Heart left ventricle (tissue), 16 donors: ENCODE measurements at regions not wholly inside any gene's neighbourhood (a gene's known extent, or its start where the extent isn't known, plus 50 kb on each side); places are given as distances from the start of the nearest gene placed in this dataset.

Source experiments
- ATAC-seq, 4 donors: fragments of 200-7000 bp; cut with Tn5 transposase; one replicate each; pipeline ENCODE4 v1.9.1; 2020 to 2022; ENCODE audit warnings: moderate library complexity in 4 of 4, mild to moderate bottlenecking in 3 of 4, moderate number of reproducible peaks in 1 of 4
- DNase-seq, 5 donors: peaks; one replicate each; pipeline ENCODE4 v3.0.0-alpha.2; 2020
- H3K27ac ChIP-seq, 12 donors: fragments of 200-600 bp; sonication (generic) in 4 of 12; one replicate each; pipeline versions ENCODE4 v1.5.0 to v1.8.0; 2016 to 2022; ENCODE audit warnings: mild to moderate bottlenecking in 2 of 12
- H3K27me3 ChIP-seq, 9 donors: fragments of 200-600 bp; sonication (generic) in 2 of 9; one replicate each; pipeline versions ENCODE4 v1.5.1 to v1.8.0; 2016 to 2022; ENCODE audit warnings: mild to moderate bottlenecking in 3 of 9
- H3K36me3 ChIP-seq, 9 donors: fragments of 200-600 bp; sonication (generic) in 2 of 9; one replicate each; pipeline versions ENCODE4 v1.5.0 to v1.8.0; 2018 to 2022; ENCODE audit warnings: mild to moderate bottlenecking in 2 of 9
- H3K4me1 ChIP-seq, 12 donors: fragments of 200-600 bp; sonication (generic) in 4 of 12; one replicate each; pipeline versions ENCODE4 v1.5.0 to v1.8.0; 2016 to 2022; ENCODE audit warnings: mild to moderate bottlenecking in 3 of 12
- H3K4me3 ChIP-seq, 12 donors: fragments of 200-600 bp; sonication (generic) in 4 of 12; one replicate each; pipeline versions ENCODE4 v1.5.0 to v1.8.0; 2017 to 2022; ENCODE audit warnings: mild to moderate bottlenecking in 9 of 12, moderate library complexity in 4 of 12
- H3K9me3 ChIP-seq, 12 donors: fragments of 200-600 bp; sonication (generic) in 4 of 12; one replicate each; pipeline versions ENCODE4 v1.5.0 to v1.8.0; 2016 to 2022; ENCODE audit warnings: mild to moderate bottlenecking in 1 of 12
- CTCF ChIP-seq, 12 donors: fragments of 200-600 bp; sonication (generic) in 4 of 12; IDR thresholded peaks; one replicate each; pipeline versions ENCODE4 v1.5.0 to v1.8.0; 2018 to 2022; ENCODE audit warnings: antibody characterized with exemption in 12 of 12, mild to moderate bottlenecking in 5 of 12
- POLR2A ChIP-seq, 2 donors: fragments of 450-650 bp; IDR thresholded peaks; one replicate each; pipeline ENCODE4 v1.6.1; 2017; ENCODE audit warnings: antibody characterized with exemption in 2 of 2, mild to moderate bottlenecking in 2 of 2, moderate library complexity in 2 of 2
- WGBS, 4 donors: extraction: QIAGEN DNeasy Blood & Tissue Kit in 2 of 4; methylation state at CpG; one replicate each; pipeline versions ENCODE4 v1.1.5 to v1.1.7; 2013 to 2018; 5-methylcytosine and 5-hydroxymethylcytosine counted together
- intact Hi-C, 10 donors: fragments of 100-400 bp; cut with DNase I; formaldehyde crosslinking; loops; one replicate each; pipeline versions ENCODE4 v1.11.1 to v1.14.2; 2022
- donor health status: ischemic (EF 13 %, LVEDD 7.1; RV severe dilation, severe dysfunction).
- donor health status: healthy with polysubstance abuse.
- donor health status: DM: no; HTN: yes; CAD: no.
- donor health status: DM: no; HTN: no; CAD: no.
- donor health status: ischemic (EF 25% LVEDD 6.9; RV normal size, moderate dysfunction).
- donor health status: ischemic (EF 25% LVEDD 5.7; RV mildly dilated, moderate dysfunction).
- donor health status: healthy.
- donor health status: DM: yes; HTN: yes; CAD: no.
- donor health status: ischemic (EF 35%, LVEDD 5.7; RV mildly dilated, moderate dysfunction).
- donor health status: nonischemic (EF 11% LVEDD 7.7; RV severe dilation, severe dysfunction).
- donor health status: DM: yes; HTN: yes; CAD: no.
- donor health status: PGD.
- donor health status: ischemic (EF 29% LVEDD 5.4; RV normal size, mild dysfunction).
- donor health status: nonischemic (EF 23%, LVEDD 6.1; RV moderate dilation, normal function).

GRCh38 chr9:26754509-26755164 lies 138.0 kb downstream of the CAAP1 start:
- Histone ChIP-seq H3K36me3 (no peaks in the 10 kb centered on the region), H3K4me1 (no peaks in the 10 kb centered on the region), H3K27me3 (no peaks in the 10 kb centered on the region), H3K4me3 (no peak overlapping the region), H3K27ac (no peak overlapping the region), H3K9me3 (no peaks in the 10 kb centered on the region)
- WGBS, 4 donors, result 76 to 83% (median 79%) methylated on average over 10 of the region's 10 CpGs
- intact Hi-C loops, result no loop called here
- DNase-seq, result no peak
- ATAC-seq, result no peak
- TF ChIP-seq CTCF (IDR thresholded peaks at IDR 0.05) (no peak), POLR2A (IDR thresholded peaks at IDR 0.05) (no peak)

- no peak overlapping the region for H3K27ac ChIP-seq
- WGBS, 4 donors, result 79 to 94% (median 84%) methylated on average over 1 of the region's 1 CpG
- intact Hi-C loops, result no loop called here
Measured at GRCh38 chr9:26753971-26754370, 138.6 kb downstream of the CAAP1 start.

GRCh38 chr9:26750162-26750561 lies 142.4 kb downstream of the CAAP1 start:
- WGBS, 4 donors, result 68 to 96% (median 91%) methylated on average over 4 of the region's 4 CpGs
- TF ChIP-seq CTCF (IDR thresholded peaks at IDR 0.05) (no peak), POLR2A (IDR thresholded peaks at IDR 0.05) (no peak)
- H3K4me3 ChIP-seq, result no peak overlapping the region
- no peak for ATAC-seq
- no peaks in the 10 kb centered on the region for H3K4me1 ChIP-seq
- no peak overlapping the region for H3K27ac ChIP-seq
- no peaks in the 10 kb centered on the region for H3K36me3 ChIP-seq
- H3K9me3 ChIP-seq, result no peaks in the 10 kb centered on the region
- DNase-seq, result no peak
- intact Hi-C loops, result no loop called here
- H3K27me3 ChIP-seq, result no peaks in the 10 kb centered on the region

More at GRCh38 chr9:26753971-26754370, 138.6 kb downstream of the CAAP1 start:
- no peak overlapping the region for H3K4me3 ChIP-seq
- H3K9me3 ChIP-seq, result no peaks in the 10 kb centered on the region
- TF ChIP-seq POLR2A (IDR thresholded peaks at IDR 0.05), result no peak
- TF ChIP-seq CTCF (IDR thresholded peaks at IDR 0.05), result no peak
- H3K4me1 ChIP-seq, result no peaks in the 10 kb centered on the region
- no peaks in the 10 kb centered on the region for H3K36me3 ChIP-seq
- DNase-seq (no peak), ATAC-seq (no peak)
- no peaks in the 10 kb centered on the region for H3K27me3 ChIP-seq

- Histone ChIP-seq H3K27me3 (no peaks in the 10 kb centered on the region), H3K4me3 (no peak overlapping the region), H3K9me3 (no peaks in the 10 kb centered on the region), H3K27ac (no peak overlapping the region), H3K4me1 (no peaks in the 10 kb centered on the region), H3K36me3 (no peaks in the 10 kb centered on the region)
- ATAC-seq (no peak), DNase-seq (no peak)
- WGBS, 4 donors, result 67 to 71% (median 69%) methylated on average over 4 of the region's 4 CpGs
- intact Hi-C loops, result loop anchor here in 6 of 10 donors (5.0 to 10.0 kb wide), 6 partner anchors 56 to 529 kb away; no protein-coding TSS in a partner anchor
- TF ChIP-seq CTCF (IDR thresholded peaks at IDR 0.05), result no peak
Measured at GRCh38 chr9:26748449-26749058, 144.0 kb downstream of the CAAP1 start.
